Stimulated activated CD4-positive, alpha-beta T cell treated with anti-CD3 and anti-CD28 coated beads, Interleukin-12 subunit alpha, Interleukin-12 subunit beta, amount 100 ng/mL, for 4 hours (primary cell): ENCODE measurements at regions not wholly inside any gene's neighbourhood (a gene's known extent, or its start where the extent isn't known, plus 50 kb on each side); places are given as distances from the start of the nearest gene placed in this dataset.
"Not testable (repeated sequence)": the region's sequence is repeated elsewhere in the genome, so short reads cannot be mapped to it uniquely, and the experiment has no call there.

ENCODE experiments used
- DNase-seq: peaks from one replicate; pipeline ENCODE4 v3.0.0-alpha.2; 2020

DNA sequence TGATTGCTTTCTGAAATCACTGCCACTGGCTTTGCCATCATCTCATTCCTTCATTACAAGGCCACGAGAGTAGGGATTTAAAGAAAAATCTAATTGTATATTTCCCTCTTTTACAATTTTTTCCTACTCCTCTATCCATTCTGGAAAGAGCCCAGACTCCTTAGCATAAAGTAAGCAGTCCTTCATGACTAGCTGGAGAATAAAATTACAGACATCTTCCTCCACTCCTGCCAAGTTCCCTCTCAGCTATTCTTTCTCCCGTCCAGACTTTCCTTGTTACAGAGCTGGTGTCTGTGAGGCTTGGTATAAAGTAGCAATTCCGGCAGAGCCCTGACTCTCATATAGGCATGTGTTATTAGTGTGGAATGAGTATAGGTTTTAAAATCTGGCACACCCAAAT lies 806.8 kb downstream of the PLCL1 start:
- DNase-seq = no peak

DNA sequence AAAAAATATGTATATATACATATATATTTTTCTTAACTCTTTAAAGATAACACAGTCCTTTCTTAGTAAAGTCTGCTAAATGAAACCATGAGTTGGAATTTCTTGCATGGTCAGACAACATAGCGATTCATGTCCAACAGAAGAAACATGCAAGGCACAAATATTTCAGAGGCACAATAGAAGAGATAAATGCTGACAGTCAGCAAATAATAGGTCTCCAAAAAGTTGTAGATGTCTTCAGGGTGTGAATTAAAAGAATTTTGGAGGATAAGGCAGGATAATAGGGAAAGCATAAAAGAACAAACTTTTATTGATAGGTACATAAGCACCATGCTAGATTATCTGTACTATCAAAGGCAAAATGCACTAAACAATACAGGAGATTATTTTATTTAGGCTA lies 800.2 kb downstream of the PLCL1 start:
- DNase-seq = no peak

DNA sequence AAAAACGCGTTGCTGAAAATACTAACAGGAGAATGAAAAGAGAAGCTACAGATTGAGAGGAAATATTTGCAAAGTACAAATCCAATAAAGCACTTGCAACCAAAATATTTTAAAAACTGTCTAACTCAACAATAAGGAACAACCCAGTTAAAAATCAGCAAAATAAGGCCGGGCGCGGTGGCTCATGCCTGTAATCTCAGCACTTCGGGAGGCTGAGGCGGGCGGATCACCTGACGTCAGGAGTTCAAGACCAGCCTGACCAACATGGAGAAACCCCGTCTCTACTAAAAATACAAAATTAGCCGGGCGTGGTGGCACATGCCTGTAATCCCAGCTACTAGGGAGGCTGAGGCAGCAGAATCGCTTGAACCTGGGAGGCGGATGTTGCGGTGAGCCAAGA lies 798.6 kb downstream of the PLCL1 start:
- not testable (repeated sequence) for DNase-seq

DNA sequence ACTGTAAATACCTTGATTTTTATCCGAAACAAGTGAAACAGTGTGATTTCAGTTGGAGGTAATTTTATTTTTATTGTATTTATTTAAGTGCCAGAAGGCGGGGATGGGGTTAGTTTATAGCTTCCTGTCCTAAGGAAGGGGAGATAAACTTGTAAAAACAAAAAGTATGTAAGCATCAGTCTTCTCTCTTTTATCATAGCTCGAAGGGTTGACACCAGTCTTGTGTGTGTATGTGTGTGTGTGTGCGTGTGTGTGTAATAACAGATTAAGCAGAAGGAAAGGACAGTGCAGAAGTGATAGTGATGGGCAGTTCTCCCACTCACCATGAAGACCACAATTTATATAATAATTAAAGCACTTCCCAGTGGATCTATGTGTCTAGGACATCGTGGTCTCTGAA lies 793.3 kb downstream of the PLCL1 start:
- DNase-seq = no peak

DNA sequence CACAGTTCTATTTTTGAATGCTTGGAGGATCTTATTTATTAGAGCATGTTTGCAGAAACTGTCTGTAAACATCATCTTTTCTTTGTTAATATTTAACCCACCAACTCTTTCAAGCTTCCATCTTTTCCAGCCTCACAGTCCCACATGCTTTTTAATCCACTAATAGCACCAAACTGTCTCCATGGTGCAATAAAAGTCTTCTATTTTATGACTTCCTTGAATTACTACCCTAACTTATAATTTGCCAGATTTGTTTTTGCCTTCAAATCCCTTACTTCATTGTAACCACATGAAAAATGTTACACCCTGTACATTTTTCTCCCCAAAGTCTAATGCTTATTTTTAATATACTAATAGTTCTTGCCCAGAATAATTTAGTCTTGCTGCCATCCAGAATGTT lies 792.6 kb downstream of the PLCL1 start:
- DNase-seq = no peak

DNA sequence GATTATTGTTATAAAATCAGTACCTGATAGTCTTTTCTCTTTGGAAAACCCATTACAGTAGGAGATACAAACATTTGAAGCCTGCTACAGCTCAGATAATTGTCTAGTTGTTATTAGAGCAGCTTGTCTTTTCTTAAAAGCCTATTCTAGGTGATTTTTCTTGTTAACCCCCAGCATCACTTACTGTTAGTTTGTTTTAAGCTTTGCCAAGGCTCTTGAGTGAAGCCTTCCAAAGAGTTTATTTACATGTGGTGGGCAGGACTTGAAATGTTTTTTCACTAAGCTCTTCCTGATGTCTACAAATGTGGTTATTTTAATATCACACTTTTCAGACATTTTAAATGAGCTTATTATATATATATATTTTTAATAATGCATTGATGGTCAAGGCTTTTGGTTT lies 791.3 kb downstream of the PLCL1 start:
- no peak for DNase-seq

DNA sequence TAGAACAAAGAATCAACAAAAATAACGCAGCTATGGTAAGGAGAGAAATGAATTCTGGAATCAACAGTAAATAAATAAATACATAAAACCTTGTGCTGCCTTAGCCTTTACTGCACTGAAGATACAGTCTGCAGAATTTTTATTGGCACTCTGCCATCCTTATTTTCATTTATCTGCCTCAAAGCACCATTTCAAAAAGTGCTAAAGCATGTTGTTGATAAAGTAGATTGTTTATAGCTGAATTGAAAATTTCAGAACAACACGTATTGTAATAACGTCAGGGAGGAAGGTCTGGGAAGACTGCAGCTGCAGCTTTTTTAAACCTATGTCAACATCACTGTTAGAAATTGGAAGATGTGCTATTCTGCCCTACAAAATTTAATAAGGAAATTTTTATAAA lies 787.2 kb downstream of the PLCL1 start:
- DNase-seq = no peak

DNA sequence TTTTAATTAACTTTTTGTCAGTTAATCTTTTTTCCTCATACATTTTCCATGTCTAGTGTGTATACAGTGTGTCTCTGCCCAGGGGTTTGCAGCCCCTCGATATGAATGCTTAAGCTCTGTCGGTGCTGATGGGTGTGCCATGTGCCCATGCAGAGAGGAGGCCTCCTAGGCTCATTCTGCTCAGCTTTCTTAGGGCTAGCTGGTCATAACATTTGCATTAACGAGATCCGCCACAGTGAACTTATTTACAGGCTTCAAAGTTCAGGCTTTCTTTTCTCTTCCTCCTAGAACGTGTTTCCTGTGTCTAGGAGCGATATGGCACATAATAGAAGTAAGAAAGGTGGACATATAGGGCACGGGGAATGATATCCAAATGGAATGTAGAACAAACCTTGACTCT lies 783.3 kb downstream of the PLCL1 start:
- no peak for DNase-seq

DNA sequence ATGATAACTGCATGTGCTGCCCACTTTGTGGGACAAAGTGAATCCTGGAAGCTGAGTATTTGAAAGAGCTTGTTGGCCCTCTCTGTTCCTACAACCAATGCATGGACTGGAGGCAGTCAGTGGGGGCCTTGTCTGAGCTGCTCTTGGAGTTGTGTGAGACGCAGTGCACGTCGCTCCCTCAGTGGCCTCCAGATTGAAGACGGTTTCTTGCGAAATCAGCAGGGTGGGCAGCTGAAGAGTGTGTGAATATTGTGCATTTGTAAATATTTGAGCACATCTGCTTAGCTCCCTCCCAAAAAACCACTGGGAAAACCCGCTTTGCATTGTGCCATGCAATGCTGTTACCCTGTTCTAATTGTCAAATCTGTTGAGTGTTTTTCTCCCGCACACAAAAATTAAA lies 782.8 kb downstream of the PLCL1 start:
- DNase-seq = no peak

DNA sequence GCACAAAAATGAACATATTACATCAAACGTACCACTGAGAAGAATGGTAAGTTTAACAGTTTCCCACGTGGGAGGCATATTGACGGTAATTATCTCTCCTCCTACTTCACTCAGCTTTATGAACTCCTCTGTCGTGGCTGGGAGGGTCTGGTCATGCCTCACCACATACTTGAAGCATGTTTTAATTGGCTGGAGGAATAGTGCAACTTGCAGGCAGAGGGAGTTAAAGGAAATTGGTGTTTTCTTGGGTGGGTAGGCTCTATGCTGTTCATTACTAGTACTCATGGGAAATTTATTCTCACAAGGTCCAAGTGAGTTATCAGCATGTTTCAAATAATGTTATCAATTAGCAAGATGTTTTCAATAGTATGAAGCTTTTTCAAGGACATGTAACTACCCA lies 767.0 kb downstream of the PLCL1 start:
- DNase-seq = no peak

DNA sequence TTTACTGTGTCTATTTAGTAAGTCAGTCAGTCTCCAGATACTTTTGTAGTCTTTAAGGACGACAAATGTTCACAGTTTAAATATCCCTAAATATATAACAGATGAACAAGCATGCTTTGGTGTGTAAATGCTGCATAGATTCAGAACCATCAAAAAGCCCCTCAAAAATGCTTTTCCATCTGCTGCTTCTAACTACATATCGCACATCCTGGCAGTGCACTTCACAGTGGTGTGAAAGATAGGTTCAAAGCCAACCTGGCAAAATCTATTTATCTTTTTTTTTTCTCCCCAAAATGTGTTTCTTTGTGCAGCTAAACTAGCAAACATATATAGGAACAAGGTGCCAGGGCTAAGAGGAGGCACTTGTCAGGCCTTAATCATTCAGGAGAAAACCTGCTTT lies 753.8 kb downstream of the PLCL1 start:
- no peak for DNase-seq

DNA sequence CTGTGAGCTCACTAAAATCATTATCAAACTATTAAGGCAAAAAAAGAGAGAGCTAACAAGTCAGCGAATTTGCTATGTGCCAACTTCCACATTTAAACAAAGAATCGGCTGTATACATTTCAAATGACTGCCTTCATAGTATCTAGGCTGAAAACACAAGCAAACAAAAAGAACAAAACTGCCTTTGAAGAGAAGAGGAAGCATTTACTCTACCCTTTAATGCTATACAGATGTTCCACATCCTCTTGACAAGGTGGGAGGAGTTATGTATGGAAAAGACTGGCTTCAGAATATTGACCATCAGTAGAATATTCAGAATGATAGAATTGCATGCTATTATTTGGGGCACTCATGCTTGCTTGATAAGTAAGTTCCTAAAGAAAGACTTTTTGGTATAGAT lies 741.7 kb downstream of the PLCL1 start:
- DNase-seq = no peak

DNA sequence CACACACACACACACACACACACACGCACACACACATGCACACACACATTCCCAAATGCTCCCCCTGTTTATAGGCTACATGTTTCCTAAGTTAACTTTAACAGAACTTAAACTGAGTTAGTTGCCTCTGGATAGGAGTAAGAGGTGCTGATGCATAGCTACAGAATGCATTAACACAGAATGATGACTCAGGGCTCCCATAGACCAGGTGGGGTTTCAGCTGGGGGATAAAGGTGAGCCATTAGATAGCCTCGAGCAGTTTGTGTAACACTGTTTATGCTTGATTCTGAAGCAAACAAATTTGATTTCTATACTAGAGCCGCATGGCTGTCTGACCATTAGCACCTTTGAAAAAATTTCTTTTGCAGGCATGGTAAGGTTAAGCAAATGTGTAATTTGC lies 741.0 kb downstream of the PLCL1 start:
- DNase-seq = no peak

DNA sequence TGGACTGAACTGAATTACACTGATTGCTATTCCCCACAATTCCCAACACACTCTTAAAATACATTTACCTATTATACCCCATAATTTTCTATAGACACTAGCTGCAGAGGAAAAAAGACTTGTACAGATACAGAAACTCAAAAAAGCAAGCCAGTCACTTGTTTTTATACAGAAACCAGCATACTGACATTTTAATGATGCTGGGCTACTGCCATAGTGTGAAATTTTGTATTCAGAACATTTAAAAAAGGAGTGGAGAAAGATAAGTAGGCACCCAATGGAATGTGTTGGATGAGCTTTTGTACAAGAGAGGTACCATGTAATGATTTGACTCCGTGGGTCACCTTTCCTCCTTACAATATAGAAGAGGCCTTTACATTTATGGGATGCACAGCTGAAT lies 740.1 kb downstream of the PLCL1 start:
- DNase-seq = no peak

DNA sequence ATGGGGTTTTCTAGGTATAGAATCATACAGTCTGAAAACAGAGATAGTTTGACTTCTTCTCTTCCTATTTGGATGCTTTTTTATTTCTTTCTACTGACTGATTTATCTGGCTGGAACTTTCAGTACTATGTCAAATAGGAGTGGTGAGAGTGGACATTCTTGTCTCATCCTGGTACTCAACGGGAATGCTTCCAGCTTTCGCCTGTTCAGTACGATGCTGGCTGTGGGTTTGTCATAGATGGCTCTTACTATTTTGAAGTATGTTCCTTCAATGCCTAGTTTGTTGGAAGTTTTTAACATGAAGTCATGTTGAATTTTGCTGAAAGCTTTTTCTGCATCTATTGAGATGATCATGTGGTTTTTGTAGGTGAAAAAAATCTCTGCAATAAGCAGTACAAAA lies 730.4 kb downstream of the PLCL1 start:
- no peak for DNase-seq

DNA sequence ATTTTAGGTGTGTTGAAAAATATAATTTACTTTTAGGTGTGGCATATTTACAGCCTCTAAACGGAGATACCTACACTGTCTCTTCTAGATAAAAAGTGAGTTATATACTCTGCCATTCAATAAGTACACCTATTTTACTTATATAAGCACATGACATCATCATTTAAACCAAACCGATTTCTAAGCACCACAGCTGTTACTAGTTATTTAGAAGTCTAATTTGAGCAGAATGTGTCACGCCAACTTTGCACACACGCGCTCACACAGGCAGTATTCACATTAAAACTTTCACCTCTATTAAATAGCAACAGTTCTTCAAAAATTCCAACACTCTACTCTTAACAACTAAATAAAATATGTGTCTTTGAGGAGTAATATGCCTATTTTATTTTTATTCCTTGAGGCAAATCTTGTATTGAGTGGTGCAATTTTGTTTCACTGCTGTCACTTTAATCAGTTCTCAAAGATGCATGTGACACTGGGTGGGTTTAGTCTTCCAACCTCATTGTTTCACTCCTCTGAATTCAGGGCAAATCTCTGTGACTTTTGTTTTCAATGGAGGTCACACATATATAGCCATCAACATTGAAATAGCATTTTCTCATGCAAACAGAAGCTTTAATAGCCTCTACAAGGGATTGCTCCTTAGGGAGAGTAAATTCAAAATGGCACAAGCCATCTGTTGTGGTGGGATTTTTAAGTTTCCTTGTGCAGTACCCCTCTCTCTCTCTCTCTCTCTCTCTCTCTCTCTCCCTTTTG lies 721.0 kb downstream of the PLCL1 start:
- DNase-seq = no peak

DNA sequence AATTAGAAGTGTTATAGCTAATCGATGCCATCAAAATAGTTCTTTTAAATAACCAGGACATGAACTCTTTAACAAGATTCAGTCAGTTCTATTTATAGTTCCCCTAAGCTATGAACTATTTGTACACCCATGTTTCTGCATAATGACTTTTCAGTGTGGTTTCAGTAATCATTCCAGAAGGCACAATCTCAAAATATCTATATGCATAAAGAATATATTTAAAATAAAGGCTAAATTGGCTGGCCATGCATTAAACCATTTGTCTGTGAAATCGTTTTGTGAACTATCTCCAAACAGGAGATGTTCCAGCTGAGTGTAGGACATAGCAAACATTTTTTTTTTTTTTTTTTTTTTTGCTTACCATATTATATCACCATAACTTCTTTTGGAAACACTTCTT lies 719.3 kb downstream of the PLCL1 start:
- no peak for DNase-seq

DNA sequence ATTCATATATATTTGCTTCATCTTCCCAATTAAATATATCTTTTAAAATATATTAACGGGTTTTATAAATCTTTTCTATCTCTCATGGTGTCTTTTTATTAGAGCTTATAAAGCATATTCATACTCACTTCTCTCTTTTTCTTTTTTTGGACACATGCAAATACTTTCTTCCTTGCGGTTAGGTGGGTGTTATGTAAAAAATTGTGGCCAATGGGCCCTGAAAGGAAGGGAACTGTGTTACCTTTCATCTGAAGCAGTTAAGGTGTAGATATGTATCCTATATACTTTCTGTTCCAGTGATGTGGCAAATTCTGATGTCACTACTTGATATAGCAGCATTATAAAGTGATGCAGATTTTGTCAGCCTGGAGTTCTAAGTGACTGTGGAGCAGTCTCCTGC lies 714.5 kb downstream of the PLCL1 start:
- no peak for DNase-seq

DNA sequence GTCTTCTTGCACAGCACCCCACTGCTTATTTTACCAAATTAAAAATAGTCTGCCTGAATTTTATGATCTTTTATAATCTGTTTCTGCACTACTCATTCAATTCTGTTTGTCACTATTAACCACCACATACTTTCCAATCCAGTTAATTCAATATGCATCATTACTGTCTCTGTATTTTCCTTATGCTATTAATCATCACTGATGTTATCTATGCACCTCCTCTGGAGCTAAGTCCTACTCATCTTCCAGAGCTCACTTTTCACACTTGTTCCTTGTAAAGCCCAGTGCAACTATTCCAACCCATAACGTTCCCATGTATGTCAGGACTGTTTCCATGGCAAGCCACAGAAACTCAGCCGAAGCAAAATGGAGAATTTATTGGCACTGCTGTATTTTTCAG lies 713.6 kb downstream of the PLCL1 start:
- no peak for DNase-seq

DNA sequence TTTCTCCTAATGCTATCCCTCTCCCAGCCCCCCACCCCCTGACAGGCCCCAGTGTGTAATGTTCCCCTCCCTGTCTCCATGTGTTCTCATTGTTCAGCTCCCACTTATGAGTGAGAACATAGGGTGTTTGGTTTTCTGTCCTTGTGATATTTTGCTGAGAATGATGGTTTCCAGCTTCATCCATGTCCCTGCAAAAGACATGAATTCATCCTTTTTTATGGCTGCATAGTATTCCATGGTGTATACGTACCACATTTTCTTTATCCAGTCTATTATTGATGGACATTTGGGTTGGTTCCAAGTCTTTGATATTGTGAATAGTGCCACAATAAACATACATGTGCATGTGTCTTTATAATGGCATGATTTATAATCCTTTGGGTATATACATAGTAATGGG lies 704.2 kb downstream of the PLCL1 start:
- not testable (repeated sequence) for DNase-seq

DNA sequence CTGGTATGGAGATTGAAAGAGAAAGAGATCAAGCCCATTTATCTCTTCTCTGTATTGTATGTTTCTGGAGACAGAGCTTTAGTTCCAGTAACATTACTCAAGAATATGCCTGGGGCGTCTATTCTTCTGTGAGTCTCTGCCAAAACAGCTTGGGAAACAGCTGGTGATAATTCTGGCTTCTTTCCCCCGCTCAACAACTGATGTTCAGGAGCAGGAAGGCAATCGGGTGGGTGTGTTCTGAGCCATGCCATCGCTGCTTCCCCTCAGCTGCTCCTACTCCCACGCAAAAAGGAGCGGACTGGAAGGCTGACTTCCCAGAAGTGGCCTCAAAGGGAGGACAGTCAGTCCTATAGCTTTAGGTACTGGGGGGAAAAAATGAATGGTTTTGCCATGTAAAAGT lies 695.1 kb downstream of the PLCL1 start:
- DNase-seq = no peak

DNA sequence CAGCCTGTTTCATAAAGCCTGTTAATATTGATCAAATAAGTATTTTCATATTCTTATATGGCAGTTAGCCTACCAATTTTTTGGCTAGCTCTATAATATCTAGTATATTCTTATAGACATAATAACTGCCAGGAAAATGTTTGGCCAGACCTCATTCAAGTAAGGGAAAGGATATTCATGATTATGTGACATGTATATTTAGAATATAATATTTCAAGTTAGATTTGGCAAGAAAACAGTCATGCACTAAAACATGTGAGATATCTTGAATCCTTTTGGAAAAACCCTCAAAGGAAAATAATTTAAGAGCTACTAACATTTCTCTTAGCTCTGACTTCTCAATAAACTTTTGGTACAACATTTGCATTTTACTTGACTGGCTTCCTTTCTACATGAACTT lies 694.1 kb downstream of the PLCL1 start:
- DNase-seq = no peak

DNA sequence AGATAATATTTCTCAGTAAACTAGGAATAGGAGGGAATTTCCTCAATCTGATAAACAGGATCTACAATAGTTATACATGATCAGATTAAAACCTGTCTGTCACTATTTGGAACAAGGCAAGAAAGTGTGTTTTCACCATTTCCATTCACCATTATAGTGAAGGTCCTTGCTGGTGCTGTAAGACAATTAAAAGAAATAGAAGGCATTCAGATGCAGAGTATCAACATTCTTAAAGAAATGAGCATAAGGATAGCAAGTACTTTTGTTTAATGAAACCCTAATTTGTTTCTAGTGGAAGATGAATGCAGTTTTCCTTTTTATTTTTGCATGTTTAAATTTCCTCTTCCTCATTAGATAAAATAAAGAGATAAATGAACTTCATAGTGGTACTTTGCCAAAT lies 693.7 kb downstream of the PLCL1 start:
- DNase-seq = no peak

DNA sequence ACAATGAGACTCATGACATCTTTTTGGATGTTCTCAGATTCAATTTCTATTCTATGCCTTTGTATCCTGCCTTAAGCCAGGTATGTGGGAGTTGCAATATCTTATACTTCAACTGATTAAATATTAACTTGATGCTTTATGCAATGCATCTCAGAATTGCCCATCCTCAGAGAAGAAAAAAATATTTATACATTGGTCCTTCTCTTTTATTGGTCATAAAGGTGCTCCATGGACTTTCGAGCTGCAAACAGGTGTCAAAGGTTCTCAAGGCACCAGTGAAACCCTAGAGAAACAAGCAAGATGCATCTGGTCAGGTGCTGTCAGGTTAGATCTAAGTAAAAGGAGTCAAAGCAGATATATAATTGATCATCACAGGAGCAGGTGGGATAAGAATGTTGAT lies 690.5 kb downstream of the PLCL1 start:
- no peak for DNase-seq

DNA sequence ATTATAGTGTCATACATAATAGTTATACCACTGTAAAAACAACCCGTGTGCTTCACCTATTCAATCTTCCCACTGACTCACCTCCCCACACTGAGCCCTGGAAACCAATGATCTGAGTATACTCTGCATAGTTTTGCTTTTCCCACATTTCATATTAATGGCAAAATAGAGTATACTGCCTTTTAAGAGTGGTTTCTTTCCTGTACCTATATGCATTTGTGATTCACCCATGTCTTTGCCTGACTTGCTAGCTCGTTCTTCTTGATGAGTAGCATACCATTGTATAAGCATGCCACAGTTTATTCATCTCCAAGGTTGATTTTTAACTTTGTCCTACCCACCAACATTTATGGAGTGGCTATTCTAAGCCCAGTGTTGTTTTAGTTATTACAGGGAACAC lies 686.4 kb downstream of the PLCL1 start:
- DNase-seq = no peak

DNA sequence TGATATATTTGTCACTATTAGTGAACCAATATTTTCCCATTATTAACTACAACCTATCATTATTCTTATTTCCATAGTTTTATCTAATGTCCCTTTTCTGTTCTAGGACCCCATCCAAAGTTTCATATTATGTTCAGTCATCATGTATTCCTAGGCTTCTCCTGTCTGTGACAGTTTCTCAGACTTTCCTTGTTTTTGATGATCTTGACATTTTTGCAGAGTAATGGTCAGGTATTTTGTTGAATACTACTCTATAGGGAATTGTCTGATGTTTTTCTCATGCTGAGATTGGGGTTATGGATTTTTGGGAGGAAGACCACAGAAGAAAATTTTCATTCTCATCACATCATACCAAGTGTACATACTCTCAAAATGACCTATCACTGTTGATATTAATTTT lies 684.6 kb downstream of the PLCL1 start:
- no peak for DNase-seq
